Fibroblast of the aortic adventitia (primary cell): ENCODE measurements at regions not wholly inside any gene's neighbourhood (a gene's known extent, or its start where the extent isn't known, plus 50 kb on each side); places are given as distances from the start of the nearest gene placed in this dataset.

ENCODE experiments used
- DNase-seq: peaks from one replicate; pipeline ENCODE4 v3.0.0-alpha.2; 2010; ENCODE audit warnings: low read depth
- H3K4me3 ChIP-seq: 2 replicates; pipeline ENCODE4 v1.5.1; 2011; ENCODE audit warnings: low read depth, mild to moderate bottlenecking, control low read depth, low read length, moderate library complexity
- CTCF ChIP-seq: IDR thresholded peaks from 2 replicates; pipeline ENCODE4 v1.5.1; 2011; ENCODE audit warnings: mild to moderate bottlenecking, low read length, control low read depth, inconsistent platforms; ENCODE audit not compliant: insufficient read depth

DNA sequence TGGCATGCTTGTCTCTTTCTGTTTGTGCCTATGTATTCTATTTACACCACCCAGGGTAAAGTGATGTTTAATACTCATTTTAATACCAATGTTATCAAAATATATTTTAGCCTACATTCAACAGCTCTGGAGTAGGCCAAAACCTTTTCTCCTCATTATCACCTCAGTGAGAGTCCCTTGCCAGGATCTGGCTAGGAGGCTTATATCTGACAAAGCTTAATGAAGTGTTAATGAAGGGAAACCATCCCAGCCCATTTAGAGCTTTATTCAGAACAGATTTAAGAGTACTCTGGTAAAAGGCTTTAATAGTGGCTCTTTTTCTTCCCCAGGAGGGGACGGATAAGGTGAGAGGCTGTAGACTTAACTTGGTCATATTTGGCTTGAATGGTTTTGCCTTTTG lies 137.6 kb downstream of the GRIN2B start:
- TF ChIP-seq CTCF = no peak
- DNase-seq = no peak
- no peak overlapping the region for H3K4me3 ChIP-seq

DNA sequence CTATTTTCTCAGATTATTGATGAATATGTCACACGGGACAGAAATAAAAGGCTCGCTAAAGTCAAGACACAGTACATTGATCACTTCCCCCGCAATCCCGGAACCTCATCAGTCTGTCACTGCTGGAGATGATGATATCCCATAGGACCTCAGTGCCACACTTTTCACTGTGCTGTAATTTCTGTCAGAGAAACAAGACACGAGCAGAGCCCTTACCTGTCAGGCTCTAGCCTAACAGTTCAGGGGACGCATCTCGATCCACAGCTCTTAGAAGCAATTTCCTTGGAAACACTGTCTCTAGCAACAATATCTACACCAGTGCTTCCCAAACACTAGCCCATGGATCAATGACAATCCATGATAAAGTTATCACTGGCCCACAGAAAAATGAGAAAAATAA lies 140.0 kb downstream of the GRIN2B start:
- TF ChIP-seq CTCF = no peak
- no peak for DNase-seq
- no peak overlapping the region for H3K4me3 ChIP-seq

- DNase-seq = no peak
- no peak overlapping the region for H3K4me3 ChIP-seq
- no peak for TF ChIP-seq CTCF
These were observed 141.8 kb downstream of the GRIN2B start for GRCh38 chr12:13839365-13840336.

DNA sequence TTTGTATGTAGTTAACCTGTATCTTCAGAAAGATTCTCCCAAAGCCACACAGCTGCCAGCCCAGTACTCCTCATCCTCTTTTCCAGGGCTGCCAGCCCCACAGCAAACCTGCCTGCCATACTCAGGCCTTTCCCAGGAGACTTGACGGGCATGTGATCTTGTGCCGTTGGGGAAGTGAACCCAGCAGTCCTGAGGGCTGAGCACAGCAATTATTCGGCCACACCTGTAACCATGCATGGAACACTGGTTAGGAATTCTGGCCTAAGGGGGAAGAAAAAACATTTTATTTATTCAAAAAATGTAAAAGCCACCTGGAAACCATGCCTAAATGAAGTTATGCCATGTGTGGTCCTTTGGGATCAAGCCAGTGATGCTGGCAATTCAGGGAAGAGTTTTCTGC lies 145.3 kb downstream of the GRIN2B start:
- no peak overlapping the region for H3K4me3 ChIP-seq
- no peak for TF ChIP-seq CTCF
- DNase-seq = no peak

- no peak for TF ChIP-seq CTCF
These were observed 145.8 kb downstream of the GRIN2B start for GRCh38 chr12:13835652-13836051.

GRCh38 chr12:13834241-13834640 lies 147.2 kb downstream of the GRIN2B start:
- H3K4me3 ChIP-seq = no peak overlapping the region
- no peak for DNase-seq
- no peak for TF ChIP-seq CTCF

More at GRCh38 chr12:13835652-13836051, 145.8 kb downstream of the GRIN2B start:
- no peak for DNase-seq
- H3K4me3 ChIP-seq = no peak overlapping the region
